Type B pancreatic cell (in vitro differentiated cells): ENCODE measurements at regions not wholly inside any gene's neighbourhood (a gene's known extent, or its start where the extent isn't known, plus 50 kb on each side); places are given as distances from the start of the nearest gene placed in this dataset.

Experiments
- DNase-seq: peaks from one replicate; pipeline ENCODE4 v3.0.0; 2021; ENCODE audit warnings: mixed read lengths; ENCODE audit not compliant: unreplicated experiment; ENCODE audit errors: extremely low spot score
- H3K27ac Mint-ChIP-seq: 2 replicates; pipeline ENCODE4 v1.8.0; 2021; ENCODE audit warnings: mild to moderate bottlenecking, mixed read lengths
- H3K27me3 Mint-ChIP-seq: 2 replicates; pipeline ENCODE4 v1.8.0; 2021; ENCODE audit warnings: mixed read lengths
- H3K36me3 Mint-ChIP-seq: 2 replicates; pipeline ENCODE4 v1.8.0; 2021; ENCODE audit warnings: mixed read lengths
- H3K4me1 Mint-ChIP-seq: one replicate; pipeline ENCODE4 v1.8.0; 2021; ENCODE audit warnings: mixed read lengths; ENCODE audit not compliant: unreplicated experiment
- H3K4me3 Mint-ChIP-seq: 2 replicates; pipeline ENCODE4 v1.8.0; 2021; ENCODE audit warnings: mild to moderate bottlenecking, mixed read lengths
- H3K9me3 Mint-ChIP-seq: 2 replicates; pipeline ENCODE4 v1.8.0; 2021; ENCODE audit warnings: mixed read lengths
- CTCF ChIP-seq: fragments of 200-600 bp; sonication (generic); conservative IDR thresholded peaks from 2 replicates; pipeline ENCODE4 v1.5.0; 2021; ENCODE audit warnings: antibody characterized with exemption, mild to moderate bottlenecking

- Mint-ChIP-seq H3K4me3 (no peak overlapping the region), H3K9me3 (no peaks in the 10 kb centered on the region), H3K27ac (no peak overlapping the region), H3K27me3 (no peaks in the 10 kb centered on the region), H3K4me1 (peaks cover 6% of the 10 kb centered on the region), H3K36me3 (no peaks in the 10 kb centered on the region)
- no peak for DNase-seq
- no peak for TF ChIP-seq CTCF
Measured at GRCh38 chr7:51757960-51758359, 441.4 kb upstream of the COBL start.

GRCh38 chr7:51732951-51733350 is 416.3 kb upstream of the COBL start:
- no peak for DNase-seq
- Mint-ChIP-seq H3K27ac (no peak overlapping the region), H3K4me3 (no peak overlapping the region), H3K36me3 (peaks cover 4% of the 10 kb centered on the region), H3K9me3 (peaks cover 7% of the 10 kb centered on the region), H3K27me3 (no peaks in the 10 kb centered on the region), H3K4me1 (no peaks in the 10 kb centered on the region)
- TF ChIP-seq CTCF: peak; percentile 52

- no peaks in the 10 kb centered on the region for H3K4me1 Mint-ChIP-seq
- no peak for TF ChIP-seq CTCF
- H3K9me3 Mint-ChIP-seq: peaks cover 7% of the 10 kb centered on the region
- no peak for DNase-seq
- peak overlapping the region; percentile 13 for H3K27ac Mint-ChIP-seq
- H3K36me3 Mint-ChIP-seq: peaks cover 4% of the 10 kb centered on the region
- no peaks in the 10 kb centered on the region for H3K27me3 Mint-ChIP-seq
- H3K4me3 Mint-ChIP-seq: no peak overlapping the region
Measured at GRCh38 chr7:51732116-51732515, 415.5 kb upstream of the COBL start.

- Mint-ChIP-seq H3K36me3 (peaks cover 4% of the 10 kb centered on the region), H3K4me1 (no peaks in the 10 kb centered on the region), H3K27me3 (no peaks in the 10 kb centered on the region), H3K27ac (no peak overlapping the region), H3K9me3 (peaks cover 7% of the 10 kb centered on the region), H3K4me3 (no peak overlapping the region)
- no peak for TF ChIP-seq CTCF
- no peak for DNase-seq
Measured at GRCh38 chr7:51731075-51731474, 414.5 kb upstream of the COBL start.

- Mint-ChIP-seq H3K27ac (no peak overlapping the region), H3K36me3 (no peaks in the 10 kb centered on the region), H3K9me3 (peaks cover 4% of the 10 kb centered on the region), H3K27me3 (no peaks in the 10 kb centered on the region), H3K4me1 (no peaks in the 10 kb centered on the region), H3K4me3 (no peak overlapping the region)
- DNase-seq: no peak
- no peak for TF ChIP-seq CTCF
Measured at GRCh38 chr7:51727441-51727840, 410.8 kb upstream of the COBL start.

- no peaks in the 10 kb centered on the region for H3K4me1 Mint-ChIP-seq
- no peak overlapping the region for H3K27ac Mint-ChIP-seq
- H3K4me3 Mint-ChIP-seq: no peak overlapping the region
- H3K9me3 Mint-ChIP-seq: no peaks in the 10 kb centered on the region
- TF ChIP-seq CTCF: no peak
- H3K36me3 Mint-ChIP-seq: no peaks in the 10 kb centered on the region
- DNase-seq: no peak
- no peaks in the 10 kb centered on the region for H3K27me3 Mint-ChIP-seq
Measured at GRCh38 chr7:51706851-51707250, 390.2 kb upstream of the COBL start.
